NCI-H2081 treated with DMSO at 0.1 percent for 48 hours (cell line): ENCODE measurements at regions not wholly inside any gene's neighbourhood (a gene's known extent, or its start where the extent isn't known, plus 50 kb on each side); places are given as distances from the start of the nearest gene placed in this dataset.
"Not testable (repeated sequence)": the region's sequence is repeated elsewhere in the genome, so short reads cannot be mapped to it uniquely, and the experiment has no call there.

ENCODE experiments used
- DNase-seq: peaks from one replicate; lab custom pipeline; 2025; lab: John Stamatoyannopoulos, UW

DNA sequence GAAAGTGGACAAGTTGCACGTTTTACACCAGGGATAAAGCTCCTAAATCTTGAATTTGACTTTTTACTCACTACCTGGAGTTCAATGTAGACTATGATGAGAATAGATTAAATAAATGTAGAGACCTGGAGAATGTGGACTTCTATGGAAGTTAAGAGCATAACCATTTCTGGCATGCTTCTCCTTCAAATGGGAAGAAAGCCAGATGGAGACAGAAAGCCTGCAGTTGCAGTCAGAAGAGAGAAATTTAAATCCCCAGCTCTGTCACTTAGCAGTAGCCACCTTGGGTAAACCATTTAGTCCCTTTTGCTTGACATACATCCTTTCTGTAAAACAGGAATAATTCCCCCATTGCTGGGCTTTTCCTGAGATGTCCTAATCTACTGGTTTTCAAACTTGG, 355.3 kb upstream of the AUTS2 start:
- DNase-seq = no peak

DNA sequence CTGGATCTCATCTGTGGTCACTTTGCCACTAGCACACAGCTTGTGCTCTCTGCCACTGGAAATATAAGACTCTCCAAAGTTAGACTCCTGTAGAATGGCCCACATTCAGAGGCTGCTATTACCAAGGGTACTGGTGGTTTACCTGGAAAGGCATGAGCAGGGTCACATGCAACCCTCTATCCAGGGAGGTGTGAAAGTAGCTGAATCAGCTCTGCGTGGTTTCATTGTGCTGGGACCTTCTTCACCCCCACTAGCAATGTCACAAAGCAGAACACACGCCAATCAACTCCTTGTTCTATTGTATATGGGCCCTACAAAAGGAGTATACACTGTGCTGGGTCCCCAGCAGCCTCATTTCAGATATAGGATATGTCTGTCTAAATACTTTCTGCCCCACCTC, 353.6 kb upstream of the AUTS2 start:
- no peak for DNase-seq

DNA sequence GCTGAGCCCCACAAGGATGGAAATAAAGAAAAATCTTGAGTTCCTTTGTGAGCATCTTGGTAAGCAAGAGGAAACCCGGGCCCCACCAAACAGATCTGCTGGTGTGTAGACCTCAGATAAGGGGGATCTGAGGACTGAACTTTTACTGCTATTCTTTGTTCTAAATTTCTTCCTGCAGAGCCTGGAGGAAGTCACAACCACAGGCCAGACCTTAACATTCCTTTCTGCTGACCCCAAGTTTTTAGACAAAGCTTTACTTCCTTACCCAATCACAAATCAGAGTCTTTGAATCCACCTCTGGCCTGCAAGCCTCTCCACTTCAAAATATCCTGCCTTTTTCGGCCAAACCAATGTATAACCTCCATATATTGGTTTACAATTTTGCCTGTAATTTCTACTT, 352.6 kb upstream of the AUTS2 start:
- no peak for DNase-seq

DNA sequence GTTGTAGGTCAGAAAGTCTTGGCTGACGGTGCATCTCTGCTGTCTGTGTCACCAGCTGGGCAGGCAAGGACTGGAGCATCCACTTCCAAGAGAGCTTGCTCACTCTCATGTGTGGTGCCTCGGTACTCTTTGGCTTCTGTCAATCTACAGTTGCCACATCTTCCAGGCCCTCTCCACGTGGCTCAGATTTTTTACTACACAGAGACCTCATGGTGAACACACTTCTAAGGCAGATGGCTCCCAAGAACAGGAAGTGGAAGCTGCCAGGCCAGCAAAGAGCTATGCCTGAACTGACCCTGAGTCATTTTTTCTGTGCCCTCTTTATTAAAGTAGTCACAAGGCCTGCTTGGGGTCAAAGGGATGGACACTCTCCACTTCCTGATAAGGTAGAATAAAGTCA, 351.5 kb upstream of the AUTS2 start:
- DNase-seq = no peak

DNA sequence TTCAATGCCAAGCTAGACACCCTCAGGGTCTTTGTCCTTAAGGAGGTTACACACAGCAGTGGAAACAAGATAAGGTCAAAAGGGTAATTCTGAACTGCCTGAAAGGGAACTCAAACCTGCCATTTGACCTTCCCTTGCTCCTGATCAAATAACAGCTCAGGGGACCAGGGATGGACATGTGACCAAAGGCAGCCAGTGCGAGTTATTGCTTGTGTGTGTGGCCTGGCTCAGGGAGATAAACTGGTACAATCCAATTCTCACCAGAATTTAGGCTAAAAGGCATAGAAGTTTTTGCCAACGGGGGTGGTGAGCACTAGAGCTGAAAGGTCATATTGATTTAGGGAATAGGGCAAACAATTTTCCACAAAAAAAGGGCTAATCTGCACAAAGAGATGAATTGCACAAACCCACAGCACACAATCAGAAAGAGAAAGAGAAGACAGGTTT, 349.9 kb upstream of the AUTS2 start:
- not testable (repeated sequence) for DNase-seq

DNA sequence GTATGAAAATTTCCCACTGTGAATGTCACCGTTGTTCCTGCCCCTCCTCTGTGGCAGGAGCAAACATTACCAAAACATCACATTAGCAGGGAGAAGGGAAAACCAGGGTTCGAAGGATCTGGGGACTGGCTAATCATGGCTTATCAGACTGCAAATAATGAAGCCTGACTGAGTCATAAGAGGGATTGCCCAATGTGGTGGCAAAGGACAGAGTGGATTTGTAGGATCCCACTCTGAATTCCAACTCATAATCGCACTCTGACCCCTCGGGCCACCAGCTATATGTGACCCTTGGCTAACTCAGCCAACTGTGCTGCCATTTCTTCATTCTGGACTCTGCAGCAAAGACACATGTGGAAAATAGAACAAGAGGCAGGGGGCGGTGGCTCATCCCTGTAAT, 347.3 kb upstream of the AUTS2 start:
- DNase-seq = no peak

DNA sequence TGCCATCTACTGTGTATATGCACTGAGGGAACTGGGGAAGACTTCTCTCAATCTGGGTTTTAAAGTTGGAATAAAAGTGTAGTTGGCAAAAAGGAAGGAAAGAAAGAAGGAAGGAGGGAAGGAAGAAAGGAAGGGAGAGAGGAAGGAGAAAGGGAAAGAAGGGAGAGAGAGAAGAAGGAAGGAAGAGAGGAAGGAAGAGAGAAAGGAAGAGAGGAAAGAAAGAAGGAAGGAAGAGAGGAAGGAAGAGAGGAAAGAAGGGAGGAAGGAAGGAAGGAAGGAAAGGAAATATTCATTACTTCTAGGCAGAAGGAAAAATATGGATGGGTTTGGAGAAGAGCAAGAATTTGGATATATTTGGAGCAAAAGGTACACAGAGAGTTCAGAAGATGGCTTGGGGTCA, 343.6 kb upstream of the AUTS2 start:
- no peak for DNase-seq

DNA sequence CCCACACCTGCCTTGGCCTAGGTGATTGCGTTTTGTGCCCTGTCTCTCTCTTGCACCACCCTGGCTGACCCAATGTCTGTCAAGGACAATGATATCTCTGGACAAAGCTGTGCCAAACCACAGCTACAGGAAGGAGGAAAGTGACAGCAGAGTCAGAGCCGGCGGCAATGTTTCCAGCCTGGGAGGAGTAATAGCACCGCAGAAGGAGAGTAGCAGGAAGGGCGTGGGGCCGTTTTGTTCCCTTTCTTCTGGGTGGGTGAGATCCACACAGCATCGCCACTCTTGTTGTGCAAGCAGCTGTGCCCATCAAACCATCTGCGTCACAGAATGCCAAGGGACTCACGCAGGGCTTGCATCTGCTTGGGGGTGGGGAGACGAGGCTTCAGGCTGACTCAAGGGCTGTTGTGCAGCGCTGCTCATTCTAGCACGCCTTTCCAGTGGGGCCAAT, 341.6 kb upstream of the AUTS2 start:
- no peak for DNase-seq

DNA sequence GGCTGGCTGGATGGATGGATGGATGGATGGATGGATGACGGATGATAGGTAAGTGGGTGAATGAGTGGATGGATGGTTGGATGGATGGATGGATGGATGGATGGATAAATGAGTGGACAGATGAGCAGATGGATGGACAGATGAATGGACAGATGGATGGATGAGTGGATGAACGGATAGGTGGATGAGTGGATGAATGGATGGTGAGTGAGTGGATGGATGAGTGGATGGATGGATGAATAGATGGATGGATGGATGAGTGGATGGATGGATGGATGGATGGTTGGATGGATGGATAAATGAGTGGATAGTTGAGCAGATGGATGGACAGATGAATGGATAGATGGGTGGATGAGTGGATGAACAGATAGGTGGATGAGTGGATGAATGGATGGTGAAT, 340.7 kb upstream of the AUTS2 start:
- DNase-seq = no peak

DNA sequence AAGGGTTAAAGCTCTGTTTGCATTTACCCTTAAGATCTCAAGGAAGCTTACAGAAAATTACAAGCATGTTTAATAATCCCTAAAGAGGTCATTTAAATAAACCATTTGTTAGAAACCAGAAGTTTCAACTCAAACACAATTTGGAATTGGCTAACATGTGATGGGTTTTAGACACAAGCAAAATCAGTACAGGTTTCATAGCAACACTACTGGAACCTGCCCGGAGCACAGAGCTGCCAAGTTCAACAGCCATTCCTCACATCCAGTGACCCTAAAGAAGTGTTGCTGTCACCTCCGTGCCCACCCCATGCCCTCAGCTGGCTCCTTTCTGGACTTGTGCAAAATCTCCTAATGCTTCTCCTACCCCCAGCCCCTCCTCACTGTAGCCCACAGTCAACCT, 338.8 kb upstream of the AUTS2 start:
- DNase-seq = no peak

DNA sequence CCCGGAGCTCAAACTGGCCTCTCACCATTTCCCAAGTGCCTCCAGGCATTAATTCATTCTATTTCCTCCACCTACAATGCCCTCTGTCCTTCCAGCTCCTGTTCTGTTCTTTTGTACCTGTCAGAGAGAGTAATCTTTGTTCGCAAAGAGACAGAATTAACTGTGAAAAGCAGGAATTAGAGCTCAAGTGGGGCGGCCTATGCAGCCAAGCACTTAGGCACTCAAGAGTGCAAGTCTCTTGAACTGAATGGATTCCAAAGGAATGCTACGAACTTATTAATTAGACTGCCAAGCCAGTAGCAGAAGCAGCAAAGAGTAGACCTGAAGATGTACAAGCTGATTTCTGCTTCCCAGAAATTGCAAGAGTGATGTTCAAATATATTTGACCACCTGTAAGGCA, 338.3 kb upstream of the AUTS2 start:
- DNase-seq = no peak

DNA sequence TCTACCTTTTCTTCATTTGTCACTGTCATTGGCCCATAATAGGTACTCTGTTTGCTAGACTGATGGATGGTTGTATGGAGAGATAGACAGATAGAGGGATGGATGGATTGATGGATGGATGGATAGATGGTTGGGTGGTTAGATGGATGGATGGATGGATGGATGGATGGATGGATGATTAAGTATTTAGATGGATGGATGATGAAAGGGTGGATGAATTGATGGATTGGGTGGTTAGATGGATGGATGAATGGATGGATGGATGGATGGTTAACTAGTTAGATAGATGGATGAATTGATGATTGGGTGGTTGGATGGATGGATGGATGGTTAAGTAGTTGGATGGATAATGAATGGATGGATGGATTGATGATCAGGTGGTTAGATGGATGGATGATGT, 334.7 kb upstream of the AUTS2 start:
- DNase-seq = no peak

DNA sequence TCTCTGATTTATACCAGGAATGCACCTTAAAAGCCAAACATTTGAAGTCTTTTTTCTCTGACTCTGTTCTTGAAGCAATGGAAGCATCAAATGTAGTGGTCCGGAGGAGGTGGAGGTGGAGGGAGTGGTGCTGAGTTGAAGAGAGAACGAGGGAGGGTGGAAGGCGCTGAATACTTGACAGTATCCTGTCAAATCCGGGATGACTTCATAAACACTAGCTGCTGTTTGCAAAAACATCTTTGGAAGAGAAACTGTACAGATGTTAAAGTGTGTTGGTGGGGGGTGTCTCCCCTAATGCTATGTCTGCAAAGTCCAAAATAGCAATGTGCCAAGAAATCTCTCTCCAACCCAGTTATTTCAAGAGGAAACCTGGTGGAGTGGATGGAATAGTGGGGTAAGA, 328.5 kb upstream of the AUTS2 start:
- DNase-seq = no peak

DNA sequence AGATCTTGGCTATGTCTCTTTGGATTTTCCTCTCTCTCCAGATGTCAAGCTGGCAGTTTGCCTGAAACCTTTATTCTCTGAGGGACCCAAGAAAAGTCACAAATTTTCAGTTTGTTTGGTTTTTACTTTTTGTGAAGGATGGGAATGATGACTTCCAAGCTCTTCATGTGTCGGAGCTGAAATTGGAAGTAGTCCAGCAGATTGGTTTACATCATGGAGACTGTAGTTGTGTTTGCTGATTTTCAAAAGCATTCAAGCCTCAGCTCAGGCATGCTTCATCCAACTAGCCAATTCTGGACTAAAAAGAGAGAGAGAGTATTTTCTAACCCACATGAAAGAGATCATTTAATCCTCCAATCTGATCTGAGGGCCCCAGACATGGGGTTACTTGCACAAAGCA, 326.2 kb upstream of the AUTS2 start:
- DNase-seq = no peak

DNA sequence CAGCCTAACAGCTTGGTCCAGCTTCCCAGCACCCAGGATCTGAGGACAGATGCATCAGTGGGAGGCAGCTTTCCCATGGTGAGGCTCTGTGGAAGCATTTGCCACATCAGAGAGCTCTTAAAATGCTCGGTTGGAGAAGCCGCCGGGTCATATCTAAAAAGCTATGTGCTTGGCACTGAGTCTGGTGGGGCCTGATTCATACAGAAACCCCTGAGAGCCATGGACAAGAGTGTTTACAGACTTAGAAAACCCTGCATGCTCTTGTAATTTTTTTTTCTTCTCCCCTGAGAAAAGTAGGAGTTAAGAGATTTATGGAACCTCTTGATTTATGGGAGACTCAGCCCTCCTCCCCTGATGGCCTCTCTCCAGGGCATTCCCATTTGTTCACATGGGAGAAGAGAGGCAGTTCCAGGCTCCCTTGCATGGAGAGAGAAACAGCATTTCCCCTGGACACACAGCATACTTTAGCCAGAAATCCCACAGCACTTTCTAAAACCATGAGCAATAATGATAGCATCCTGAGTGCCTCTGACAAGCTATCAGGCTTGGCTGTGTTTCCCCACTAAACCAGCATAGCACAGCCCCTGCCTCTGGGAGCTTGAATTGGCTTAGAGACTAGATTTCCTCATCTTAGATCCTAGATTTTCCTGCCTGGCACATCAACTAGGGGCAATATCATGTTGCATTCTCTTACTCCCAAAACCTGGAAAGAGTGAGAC, 322.1 kb upstream of the AUTS2 start:
- DNase-seq = no peak

DNA sequence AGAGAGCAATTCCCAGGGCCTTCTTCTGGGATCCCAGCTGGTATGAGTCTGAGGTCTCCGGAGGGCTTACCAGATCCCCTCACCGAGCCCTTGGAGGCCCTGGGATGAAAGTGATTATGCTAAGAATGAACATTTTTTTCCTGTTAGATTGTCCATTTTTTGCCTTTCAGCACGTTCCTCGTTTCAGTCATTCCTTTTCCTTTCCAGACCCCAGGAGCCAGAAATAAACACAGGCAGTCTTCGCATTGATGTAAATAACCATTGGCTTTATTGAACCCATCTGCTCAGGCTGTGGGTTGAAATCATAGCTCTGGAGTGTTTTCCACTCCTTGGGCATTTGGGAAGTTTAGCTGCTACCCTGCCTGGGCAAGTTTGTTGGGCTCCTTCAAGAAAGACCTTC, 320.9 kb upstream of the AUTS2 start:
- DNase-seq = no peak

DNA sequence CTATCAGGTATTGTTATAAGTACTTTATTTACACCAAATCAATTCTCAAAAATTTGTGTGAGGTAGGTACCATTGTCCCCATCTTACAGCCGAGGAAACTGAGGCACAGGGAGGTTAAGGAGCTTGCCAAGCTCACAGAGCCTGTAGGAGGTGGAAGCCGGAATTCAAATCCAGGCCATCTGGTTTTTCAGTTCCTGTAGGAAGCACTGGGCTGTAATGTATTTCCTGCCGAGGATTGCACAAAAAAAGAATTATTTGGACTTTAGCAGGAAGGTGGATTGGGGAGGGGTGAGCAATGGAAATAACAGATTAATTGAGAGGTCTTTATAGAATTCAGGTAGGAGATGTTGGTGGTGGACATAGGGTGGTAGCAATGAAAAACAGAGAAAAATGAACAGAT, 315.3 kb upstream of the AUTS2 start:
- no peak for DNase-seq

DNA sequence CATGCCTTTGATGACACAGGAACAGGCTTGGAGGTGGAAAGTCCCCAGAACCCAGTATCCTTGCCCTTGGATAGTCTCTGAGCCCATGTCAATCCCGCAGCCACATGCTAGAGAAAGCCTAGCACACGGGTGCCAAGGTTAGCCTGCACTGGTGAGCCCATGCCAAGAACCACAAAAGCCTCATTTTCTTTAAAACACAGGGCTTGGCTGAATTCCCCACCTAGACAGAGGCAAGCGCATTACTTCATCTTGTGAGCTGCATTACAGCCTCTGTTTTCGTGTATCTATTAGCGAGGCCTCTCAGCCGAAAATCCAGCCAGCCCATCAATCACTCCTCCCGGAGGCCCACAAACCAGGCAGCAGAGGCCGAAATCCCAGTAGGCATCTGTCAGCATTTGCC, 314.9 kb upstream of the AUTS2 start:
- no peak for DNase-seq

DNA sequence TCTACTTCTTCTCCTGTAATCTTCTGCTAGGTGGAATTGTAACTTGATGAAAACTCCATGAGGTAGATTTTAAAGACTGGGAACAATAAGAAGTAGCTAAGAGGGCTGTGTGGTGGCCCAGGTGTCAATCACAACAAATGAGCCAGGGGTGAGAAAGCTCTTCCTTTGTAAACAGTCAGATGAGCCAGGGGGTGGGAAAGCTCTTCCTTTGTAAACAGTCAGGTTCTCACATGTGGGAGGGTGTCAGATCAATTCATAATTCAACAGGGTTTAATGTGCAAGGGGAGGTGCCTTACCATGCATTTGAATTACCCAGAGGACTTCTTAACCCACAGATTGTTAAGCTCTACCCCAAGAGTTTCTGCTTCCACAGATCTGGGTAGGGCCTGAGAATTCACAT, 312.4 kb upstream of the AUTS2 start:
- DNase-seq = no peak

DNA sequence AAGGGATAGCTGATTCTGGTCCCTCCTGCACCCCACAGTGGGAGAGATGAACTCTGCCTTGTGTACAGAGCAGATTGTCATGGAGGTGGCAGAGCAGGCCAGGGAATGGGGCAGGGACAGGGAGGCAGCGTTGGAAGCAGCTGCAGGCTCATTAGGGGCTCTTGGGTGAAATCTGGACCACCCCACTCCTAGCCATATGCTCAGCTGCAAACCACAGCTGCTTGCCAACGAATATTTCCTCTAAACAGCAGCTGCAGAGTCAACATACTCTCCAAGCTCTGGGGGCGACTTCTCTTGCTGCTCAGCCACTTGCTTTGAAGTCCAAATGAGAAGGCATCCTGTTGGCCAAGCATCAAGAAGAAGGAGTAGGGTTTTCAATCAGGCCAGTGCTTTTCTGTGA, 302.3 kb upstream of the AUTS2 start:
- no peak for DNase-seq

DNA sequence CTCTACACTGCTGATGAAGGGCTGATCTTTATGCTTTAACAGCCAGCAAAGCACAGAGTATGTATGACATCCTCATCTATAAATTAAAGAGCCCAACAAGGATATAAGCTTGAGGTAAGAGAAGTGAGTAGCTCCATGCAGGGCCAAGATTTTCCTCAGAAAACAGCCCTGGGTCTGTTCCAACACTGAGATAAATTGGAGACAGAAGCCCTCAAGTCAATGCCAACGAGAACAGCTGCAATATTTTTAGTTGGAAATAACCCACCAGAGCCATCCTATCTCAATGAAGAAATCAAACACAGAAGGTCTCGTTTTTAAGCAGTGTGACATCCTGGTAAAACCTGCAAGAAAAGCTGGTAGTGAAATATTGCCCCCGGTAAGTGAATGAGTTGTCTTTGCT, 297.0 kb upstream of the AUTS2 start:
- no peak for DNase-seq

DNA sequence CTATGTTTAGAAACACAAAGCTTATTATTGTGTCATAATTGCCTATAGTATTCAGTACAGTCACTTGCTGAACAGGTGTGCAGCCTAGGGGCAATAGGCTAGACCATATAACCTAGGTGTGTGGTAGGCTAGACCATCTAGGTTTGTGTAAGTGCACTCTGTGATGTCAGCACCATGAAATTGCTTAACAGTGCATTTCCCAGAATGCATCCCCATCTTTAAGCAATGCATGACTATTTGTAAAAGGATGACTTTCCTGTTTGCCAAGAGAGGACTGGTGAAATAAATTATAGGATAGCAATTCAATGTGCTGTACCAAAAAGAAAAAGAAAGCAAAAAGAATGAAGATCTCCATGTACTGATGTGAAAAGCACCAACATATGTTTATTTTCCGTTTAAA, 288.7 kb upstream of the AUTS2 start:
- peak; percentile 11 for DNase-seq

DNA sequence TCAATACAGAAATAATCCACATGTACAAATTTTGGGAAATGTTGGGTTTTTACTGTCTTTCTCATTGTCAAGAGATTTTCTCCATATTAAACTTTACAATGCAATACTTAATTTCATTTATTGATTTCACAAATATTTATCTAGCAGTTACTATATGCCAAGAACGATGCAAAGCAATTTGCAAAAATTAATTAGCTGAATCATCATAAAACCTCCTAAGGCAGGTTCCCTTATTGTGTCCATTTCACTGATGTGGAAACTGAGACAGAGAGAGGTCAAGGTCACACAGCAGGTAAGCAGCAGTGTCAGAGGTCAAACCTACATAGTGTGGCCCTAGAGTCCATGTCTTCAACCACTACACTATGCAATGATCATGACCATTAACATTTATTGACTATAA, 286.8 kb upstream of the AUTS2 start:
- DNase-seq = no peak

DNA sequence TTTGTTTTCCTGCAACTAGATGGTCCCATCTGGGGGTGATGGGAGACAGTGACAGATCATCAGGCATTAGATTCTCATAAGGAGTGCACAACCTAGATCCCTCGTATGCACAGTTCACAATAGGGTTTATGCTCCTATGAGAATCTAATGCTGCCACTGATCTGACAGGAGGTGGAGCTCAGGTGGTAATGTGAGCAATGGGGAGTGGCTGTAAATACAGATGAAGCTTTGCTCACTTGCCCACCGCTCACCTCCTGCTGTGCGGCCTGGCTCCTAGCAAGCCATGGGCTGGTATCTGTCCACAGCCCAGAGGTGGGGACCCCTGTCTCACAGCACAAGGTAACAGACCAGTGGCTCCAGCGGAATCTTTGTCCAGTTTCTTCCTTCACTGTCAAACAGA, 284.4 kb upstream of the AUTS2 start:
- not testable (repeated sequence) for DNase-seq

DNA sequence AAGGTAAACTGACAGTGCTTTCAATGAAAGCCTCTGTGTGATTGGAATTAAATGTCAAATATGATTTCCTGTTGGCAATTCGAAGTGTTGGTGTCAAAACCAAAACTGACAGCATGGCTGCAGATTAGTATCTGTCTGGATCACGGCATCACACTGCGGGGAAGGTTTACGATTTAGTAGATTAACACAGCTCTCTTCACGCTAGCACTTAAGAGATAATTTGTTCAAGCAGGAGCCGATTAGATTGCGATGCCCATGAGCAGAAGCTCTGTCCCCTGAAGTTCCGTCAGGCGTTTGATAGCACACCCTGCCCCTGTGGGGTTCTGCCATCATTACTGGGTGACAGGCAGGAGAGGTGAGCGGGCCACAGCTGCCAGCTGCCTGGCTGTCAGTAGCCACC, 279.5 kb upstream of the AUTS2 start:
- DNase-seq = no peak
